Hepatic stellate cell (primary cell): ENCODE measurements at regions not wholly inside any gene's neighbourhood (a gene's known extent, or its start where the extent isn't known, plus 50 kb on each side); places are given as distances from the start of the nearest gene placed in this dataset.

Experiments used
- DNase-seq: peaks from one replicate; pipeline ENCODE4 v3.0.0; 2011; ENCODE audit warnings: low spot score

GRCh38 chr1:29821605-29822004, 585.3 kb downstream of the PTPRU start:
- no peak for DNase-seq

- no peak for DNase-seq
Measured at GRCh38 chr1:29820401-29820800, 584.1 kb downstream of the PTPRU start.

- no peak for DNase-seq
Measured at GRCh38 chr1:29812408-29813135, 576.2 kb downstream of the PTPRU start.

GRCh38 chr1:29811727-29812407, 575.5 kb downstream of the PTPRU start:
- no peak for DNase-seq

- DNase-seq: no peak
Measured at GRCh38 chr1:29811247-29811646, 574.9 kb downstream of the PTPRU start.

GRCh38 chr1:29810121-29811120, 574.1 kb downstream of the PTPRU start:
- DNase-seq: no peak

GRCh38 chr1:29809446-29810120, 573.3 kb downstream of the PTPRU start:
- DNase-seq: no peak

- no peak for DNase-seq
Measured at GRCh38 chr1:29808141-29808995, 572.0 kb downstream of the PTPRU start.

GRCh38 chr1:29807689-29808088, 571.4 kb downstream of the PTPRU start:
- DNase-seq: no peak

- DNase-seq: no peak
Measured at GRCh38 chr1:29806646-29807319, 570.5 kb downstream of the PTPRU start.

GRCh38 chr1:29805896-29806160, 569.5 kb downstream of the PTPRU start:
- no peak for DNase-seq

GRCh38 chr1:29805122-29805895, 569.0 kb downstream of the PTPRU start:
- DNase-seq: no peak

- DNase-seq: no peak
Measured at GRCh38 chr1:29804181-29804899, 568.0 kb downstream of the PTPRU start.

- DNase-seq: no peak
Measured at GRCh38 chr1:29803486-29803885, 567.2 kb downstream of the PTPRU start.

- DNase-seq: no peak
Measured at GRCh38 chr1:29802181-29803068, 566.1 kb downstream of the PTPRU start.

- DNase-seq: no peak
Measured at GRCh38 chr1:29801561-29801973, 565.2 kb downstream of the PTPRU start.

GRCh38 chr1:29801003-29801402, 564.7 kb downstream of the PTPRU start:
- no peak for DNase-seq

- DNase-seq: no peak
Measured at GRCh38 chr1:29800522-29800956, 564.2 kb downstream of the PTPRU start.
